PC-9 (cell line): ENCODE measurements at regions not wholly inside any gene's neighbourhood (a gene's known extent, or its start where the extent isn't known, plus 50 kb on each side); places are given as distances from the start of the nearest gene placed in this dataset.

Experiments used
- BruUV-seq: library from RNA; stranded (reverse); fragments of 400-500 nt; replicated peaks from 2 replicates; lab custom pipeline; 2021; lab: Mats Ljungman, UMichigan
- CTCF ChIA-PET: fragments of 300-600 bp; sonication (Branson Sonifier 250); formaldehyde crosslinking; loops from one replicate; lab custom pipeline; 2022; ENCODE audit warnings: antibody characterized with exemption; lab: Charles Lee
- POLR2A ChIA-PET: fragments of 300-600 bp; sonication (Branson Sonifier 250); formaldehyde crosslinking; loops from one replicate; lab custom pipeline; 2022; ENCODE audit warnings: antibody characterized with exemption; ENCODE audit not compliant: unreplicated experiment; lab: Charles Lee
- DNase-seq, 2 experiments: peaks; one replicate each; pipeline versions ENCODE4 v3.0.0 to v3.0.0-alpha.2; 2015 to 2022; ENCODE audit warnings: mixed read lengths in 1 of 2
- H2AFZ ChIP-seq: fragments of 200-600 bp; sonication (generic); 2 replicates; pipeline ENCODE4 v1.8.1; 2017; ENCODE audit warnings: antibody characterized with exemption
- H3F3A ChIP-seq: fragments of 200-600 bp; sonication (generic); 2 replicates; pipeline ENCODE4 v1.8.1; 2017; ENCODE audit warnings: antibody characterized with exemption, mild to moderate bottlenecking, low read depth; ENCODE audit not compliant: insufficient read depth
- H3K27ac ChIP-seq: fragments of 200-600 bp; sonication (generic); 2 replicates; pipeline ENCODE4 v1.6.1; 2016; ENCODE audit warnings: mixed run types
- H3K27me3 ChIP-seq: fragments of 200-600 bp; sonication (generic); 2 replicates; pipeline ENCODE4 v1.6.1; 2016; ENCODE audit warnings: low read depth, mixed run types; ENCODE audit not compliant: insufficient read depth
- H3K36me3 ChIP-seq: fragments of 200-600 bp; sonication (generic); 2 replicates; pipeline ENCODE4 v1.6.1; 2016; ENCODE audit warnings: low read depth, mixed run types
- H3K4me1 ChIP-seq: fragments of 200-600 bp; sonication (generic); replicated peaks from 2 replicates; pipeline ENCODE4 v1.6.1; 2016; ENCODE audit warnings: mixed run types; ENCODE audit not compliant: insufficient read depth
- H3K4me2 ChIP-seq: fragments of 200-600 bp; sonication (generic); 2 replicates; pipeline ENCODE4 v1.6.1; 2017; ENCODE audit warnings: mixed run types
- H3K4me3 ChIP-seq: fragments of 200-600 bp; sonication (generic); 2 replicates; pipeline ENCODE4 v1.6.1; 2016; ENCODE audit warnings: mixed run types
- H3K79me2 ChIP-seq: fragments of 200-600 bp; sonication (generic); 2 replicates; pipeline ENCODE4 v1.6.1; 2017; ENCODE audit warnings: low read depth, mixed run types
- H3K9me2 ChIP-seq: fragments of 200-600 bp; sonication (generic); 2 replicates; pipeline ENCODE4 v1.8.1; 2017; ENCODE audit warnings: mild to moderate bottlenecking; ENCODE audit not compliant: insufficient read depth
- H3K9me3 ChIP-seq: fragments of 200-600 bp; sonication (generic); 2 replicates; pipeline ENCODE4 v1.8.1; 2016; ENCODE audit warnings: low read depth; ENCODE audit not compliant: insufficient read depth
- H4K20me1 ChIP-seq: fragments of 200-600 bp; sonication (generic); 2 replicates; pipeline ENCODE4 v1.8.1; 2017; ENCODE audit not compliant: insufficient read depth
- EZH2 ChIP-seq: fragments of 200-600 bp; sonication (generic); IDR thresholded peaks from 2 replicates; pipeline ENCODE4 v1.8.0; 2017; ENCODE audit warnings: antibody characterized with exemption, low read depth
- intact Hi-C: fragments of 100-400 bp; cut with micrococcal nuclease; formaldehyde crosslinking; loops from one replicate; pipeline ENCODE4 v1.10.0; 2022; ENCODE audit not compliant: unreplicated experiment
- TF ChIP-seq, protein P1 (sequence below): fragments of 200-600 bp; sonication (generic); conservative IDR thresholded peaks from 2 replicates; pipeline ENCODE4 v1.6.1; 2017; ENCODE audit warnings: mixed run types, antibody characterized with exemption, mild to moderate bottlenecking, moderate library complexity

DNA sequence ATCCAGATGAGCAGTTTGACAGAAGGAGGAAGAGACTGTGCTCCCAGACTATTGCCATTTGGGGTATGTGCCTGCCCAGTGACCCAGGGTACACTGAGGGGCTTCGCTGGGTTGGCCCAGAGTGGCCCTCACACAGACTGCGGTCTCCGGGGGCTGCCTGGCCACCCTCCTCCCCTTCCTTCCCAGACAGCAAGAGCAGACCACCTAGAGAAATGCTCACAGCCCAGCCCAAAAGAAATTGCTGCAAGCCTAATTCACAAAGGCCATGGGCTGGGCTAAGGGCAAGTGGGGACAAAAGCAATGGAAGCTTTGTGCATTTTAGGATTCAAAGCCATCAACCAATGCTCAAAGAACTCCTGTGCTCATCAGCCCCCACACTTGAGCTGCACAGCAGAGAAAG, 277.6 kb downstream of the CDC5L start:
- H3K9me3 ChIP-seq: no peaks in the 10 kb centered on the region
- no peaks in the 10 kb centered on the region for H3K36me3 ChIP-seq
- no peak overlapping the region for H2AFZ ChIP-seq
- H3K79me2 ChIP-seq: no peaks in the 10 kb centered on the region
- H3K4me3 ChIP-seq: no peak overlapping the region
- ChIA-PET CTCF (no interaction called here), POLR2A (no interaction called here)
- H3K4me1 ChIP-seq: peaks cover 30% of the 10 kb centered on the region
- H3K4me2 ChIP-seq: no peak overlapping the region
- peaks cover 13% of the 10 kb centered on the region; the same call in 1 of the 2 replicates for H3F3A ChIP-seq
- TF ChIP-seq, protein P1, sequence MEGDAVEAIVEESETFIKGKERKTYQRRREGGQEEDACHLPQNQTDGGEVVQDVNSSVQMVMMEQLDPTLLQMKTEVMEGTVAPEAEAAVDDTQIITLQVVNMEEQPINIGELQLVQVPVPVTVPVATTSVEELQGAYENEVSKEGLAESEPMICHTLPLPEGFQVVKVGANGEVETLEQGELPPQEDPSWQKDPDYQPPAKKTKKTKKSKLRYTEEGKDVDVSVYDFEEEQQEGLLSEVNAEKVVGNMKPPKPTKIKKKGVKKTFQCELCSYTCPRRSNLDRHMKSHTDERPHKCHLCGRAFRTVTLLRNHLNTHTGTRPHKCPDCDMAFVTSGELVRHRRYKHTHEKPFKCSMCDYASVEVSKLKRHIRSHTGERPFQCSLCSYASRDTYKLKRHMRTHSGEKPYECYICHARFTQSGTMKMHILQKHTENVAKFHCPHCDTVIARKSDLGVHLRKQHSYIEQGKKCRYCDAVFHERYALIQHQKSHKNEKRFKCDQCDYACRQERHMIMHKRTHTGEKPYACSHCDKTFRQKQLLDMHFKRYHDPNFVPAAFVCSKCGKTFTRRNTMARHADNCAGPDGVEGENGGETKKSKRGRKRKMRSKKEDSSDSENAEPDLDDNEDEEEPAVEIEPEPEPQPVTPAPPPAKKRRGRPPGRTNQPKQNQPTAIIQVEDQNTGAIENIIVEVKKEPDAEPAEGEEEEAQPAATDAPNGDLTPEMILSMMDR: no peak
- TF ChIP-seq EZH2: no peak
- H3K9me2 ChIP-seq: no peaks in the 10 kb centered on the region
- no peaks in the 10 kb centered on the region for H3K27me3 ChIP-seq
- intact Hi-C loops: no loop called here
- DNase-seq: no peak
- no TSS peak for BruUV-seq
- no peak overlapping the region for H3K27ac ChIP-seq
- H4K20me1 ChIP-seq: no peaks in the 10 kb centered on the region

DNA sequence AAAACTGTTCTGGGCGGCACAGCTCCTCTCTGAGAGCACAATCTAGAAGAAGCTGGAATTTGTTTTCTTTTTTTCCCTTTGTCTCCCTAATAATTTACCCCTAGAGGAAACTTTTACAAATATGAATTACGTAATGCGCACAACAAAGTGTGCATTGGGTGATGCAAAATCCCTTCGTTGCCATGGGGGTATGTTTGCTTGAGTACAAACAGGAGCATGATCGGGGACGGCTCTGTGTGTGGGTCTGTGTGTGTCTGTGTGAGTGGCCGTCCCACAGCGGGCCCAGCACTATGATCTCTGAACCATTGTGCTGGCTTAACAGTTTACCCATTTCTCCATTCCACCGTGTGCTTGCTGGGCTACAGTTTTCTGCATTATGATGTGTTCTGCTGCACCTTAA, 278.2 kb downstream of the CDC5L start:
- TF ChIP-seq EZH2: no peak
- TF ChIP-seq, protein P1: no peak
- CTCF ChIA-PET: no interaction called here
- POLR2A ChIA-PET: no interaction called here

DNA sequence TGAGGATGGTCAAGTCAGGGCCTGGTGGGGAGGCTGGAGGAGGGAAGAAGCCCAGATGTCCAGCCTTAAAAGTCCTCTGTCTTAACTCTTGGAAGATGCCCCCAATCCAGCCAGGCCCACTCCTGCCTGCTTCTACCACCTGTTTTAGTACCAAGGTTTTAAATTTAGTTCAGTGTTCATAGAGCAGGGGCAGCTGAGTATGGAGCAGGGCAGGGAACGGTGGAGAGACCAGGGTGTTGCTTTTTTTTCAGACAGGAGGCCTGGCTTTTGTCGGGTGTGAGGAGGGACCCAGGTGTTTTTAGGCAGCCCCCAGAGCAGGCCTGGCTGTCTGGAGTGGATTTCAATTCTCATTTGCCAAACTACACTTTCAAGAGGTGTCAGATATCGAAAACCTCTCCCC, 278.8 kb downstream of the CDC5L start:
- no peaks in the 10 kb centered on the region for H4K20me1 ChIP-seq
- H3F3A ChIP-seq: peaks cover 6% of the 10 kb centered on the region; the same call in 1 of the 2 replicates
- peaks cover 32% of the 10 kb centered on the region for H3K4me1 ChIP-seq
- no peaks in the 10 kb centered on the region for H3K9me3 ChIP-seq
- no peaks in the 10 kb centered on the region for H3K79me2 ChIP-seq
- TF ChIP-seq EZH2: no peak
- TF ChIP-seq, protein P1: no peak
- no peaks in the 10 kb centered on the region for H3K9me2 ChIP-seq
- H3K4me2 ChIP-seq: no peak overlapping the region
- intact Hi-C loops: no loop called here
- ChIA-PET POLR2A (no interaction called here), CTCF (no interaction called here)
- H3K36me3 ChIP-seq: no peaks in the 10 kb centered on the region
- BruUV-seq: no TSS peak
- H3K27me3 ChIP-seq: no peaks in the 10 kb centered on the region
- no peak for DNase-seq
- no peak overlapping the region for H2AFZ ChIP-seq
- no peak overlapping the region for H3K27ac ChIP-seq
- no peak overlapping the region for H3K4me3 ChIP-seq

More for the DNA sequence above, 278.2 kb downstream of the CDC5L start:
- H3K79me2 ChIP-seq: no peaks in the 10 kb centered on the region
- no peaks in the 10 kb centered on the region for H3K9me3 ChIP-seq
- no peaks in the 10 kb centered on the region for H3K27me3 ChIP-seq
- peaks cover 33% of the 10 kb centered on the region for H3K4me1 ChIP-seq
- intact Hi-C loops: no loop called here
- no peak overlapping the region for H3K4me3 ChIP-seq
- DNase-seq: no peak
- BruUV-seq: no TSS peak
- no peak overlapping the region for H2AFZ ChIP-seq
- no peak overlapping the region for H3K4me2 ChIP-seq
- no peaks in the 10 kb centered on the region for H4K20me1 ChIP-seq
- H3K27ac ChIP-seq: no peak overlapping the region
- H3K9me2 ChIP-seq: no peaks in the 10 kb centered on the region
- no peaks in the 10 kb centered on the region for H3K36me3 ChIP-seq
- peaks cover 13% of the 10 kb centered on the region; the same call in 1 of the 2 replicates for H3F3A ChIP-seq
